GM12865 (cell line): ENCODE measurements at regions not wholly inside any gene's neighbourhood (a gene's known extent, or its start where the extent isn't known, plus 50 kb on each side); places are given as distances from the start of the nearest gene placed in this dataset.

Experiments used
- DNase-seq: peaks from one replicate; pipeline ENCODE4 v3.0.0; 2010; ENCODE audit warnings: low read depth
- H3K4me3 ChIP-seq: 2 replicates; pipeline ENCODE4 v1.5.1; 2011; ENCODE audit warnings: mild to moderate bottlenecking, low read depth, low read length, control low read depth
- TF ChIP-seq, protein P1 (sequence below): IDR thresholded peaks from 2 replicates; pipeline ENCODE4 v1.5.1; 2011; ENCODE audit warnings: low read length, control low read depth, low read depth, inconsistent platforms; ENCODE audit not compliant: insufficient read depth; ENCODE audit errors: missing control alignments

- no peak overlapping the region for H3K4me3 ChIP-seq
- no peak for DNase-seq
- TF ChIP-seq, protein P1, sequence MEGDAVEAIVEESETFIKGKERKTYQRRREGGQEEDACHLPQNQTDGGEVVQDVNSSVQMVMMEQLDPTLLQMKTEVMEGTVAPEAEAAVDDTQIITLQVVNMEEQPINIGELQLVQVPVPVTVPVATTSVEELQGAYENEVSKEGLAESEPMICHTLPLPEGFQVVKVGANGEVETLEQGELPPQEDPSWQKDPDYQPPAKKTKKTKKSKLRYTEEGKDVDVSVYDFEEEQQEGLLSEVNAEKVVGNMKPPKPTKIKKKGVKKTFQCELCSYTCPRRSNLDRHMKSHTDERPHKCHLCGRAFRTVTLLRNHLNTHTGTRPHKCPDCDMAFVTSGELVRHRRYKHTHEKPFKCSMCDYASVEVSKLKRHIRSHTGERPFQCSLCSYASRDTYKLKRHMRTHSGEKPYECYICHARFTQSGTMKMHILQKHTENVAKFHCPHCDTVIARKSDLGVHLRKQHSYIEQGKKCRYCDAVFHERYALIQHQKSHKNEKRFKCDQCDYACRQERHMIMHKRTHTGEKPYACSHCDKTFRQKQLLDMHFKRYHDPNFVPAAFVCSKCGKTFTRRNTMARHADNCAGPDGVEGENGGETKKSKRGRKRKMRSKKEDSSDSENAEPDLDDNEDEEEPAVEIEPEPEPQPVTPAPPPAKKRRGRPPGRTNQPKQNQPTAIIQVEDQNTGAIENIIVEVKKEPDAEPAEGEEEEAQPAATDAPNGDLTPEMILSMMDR: no peak
Observed at GRCh38 chr4:32485956-32486355, 1765.8 kb downstream of the PCDH7 start.

GRCh38 chr4:32488690-32489089 is 1768.5 kb downstream of the PCDH7 start:
- DNase-seq: no peak
- no peak overlapping the region for H3K4me3 ChIP-seq
- TF ChIP-seq, protein P1: no peak

DNA sequence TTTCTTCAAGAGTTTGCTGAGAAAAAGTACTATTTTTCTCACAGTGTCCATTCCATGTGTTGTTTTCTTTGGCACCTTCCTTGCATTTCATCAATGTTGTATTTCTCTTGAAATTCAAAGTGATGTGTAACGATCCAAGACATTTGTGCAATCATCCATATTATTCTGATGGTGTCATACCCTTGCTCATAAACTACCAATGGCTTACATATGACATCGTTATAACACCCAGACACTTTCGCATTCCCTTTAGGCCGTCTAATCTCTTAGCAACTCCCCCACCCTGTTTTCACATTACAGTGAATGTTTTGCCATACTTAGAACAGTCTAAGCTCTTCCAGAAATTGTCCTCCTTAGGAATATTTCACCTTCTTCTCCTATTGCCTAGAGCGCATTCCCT is 1779.0 kb downstream of the PCDH7 start:
- no peak for DNase-seq
- TF ChIP-seq, protein P1: no peak
- no peak overlapping the region for H3K4me3 ChIP-seq

GRCh38 chr4:32503241-32503640 is 1783.1 kb downstream of the PCDH7 start:
- no peak overlapping the region for H3K4me3 ChIP-seq
- TF ChIP-seq, protein P1: no peak
- no peak for DNase-seq

- no peak for DNase-seq
- H3K4me3 ChIP-seq: no peak overlapping the region
- TF ChIP-seq, protein P1: no peak
Observed at GRCh38 chr4:32506067-32506466, 1785.9 kb downstream of the PCDH7 start.

GRCh38 chr4:32519060-32519459 is 1798.9 kb downstream of the PCDH7 start:
- H3K4me3 ChIP-seq: no peak overlapping the region
- peak; percentile 3 for DNase-seq
- TF ChIP-seq, protein P1: no peak

- no peak overlapping the region for H3K4me3 ChIP-seq
- TF ChIP-seq, protein P1: no peak
- DNase-seq: no peak
Observed at GRCh38 chr4:32525420-32525819, 1805.3 kb downstream of the PCDH7 start.
